NT2/D1 (cell line): ENCODE measurements at regions not wholly inside any gene's neighbourhood (a gene's known extent, or its start where the extent isn't known, plus 50 kb on each side); places are given as distances from the start of the nearest gene placed in this dataset.

Source experiments
- DNase-seq: peaks from one replicate; pipeline ENCODE4 v3.0.0-alpha.2; 2011; ENCODE audit warnings: low read depth, low spot score
- H3K27me3 ChIP-seq: 2 replicates; pipeline ENCODE4 v1.6.0; 2011; ENCODE audit warnings: mild to moderate bottlenecking; ENCODE audit not compliant: insufficient read length, insufficient read depth
- H3K36me3 ChIP-seq: 2 replicates; pipeline ENCODE4 v1.6.1; 2011; ENCODE audit warnings: mild to moderate bottlenecking, low read length, mixed read lengths; ENCODE audit not compliant: insufficient read depth, insufficient read length
- H3K4me1 ChIP-seq: 2 replicates; pipeline ENCODE4 v1.5.1; 2011; ENCODE audit not compliant: insufficient read depth, insufficient read length
- H3K4me3 ChIP-seq: 2 replicates; pipeline ENCODE4 v1.5.1; 2011; ENCODE audit warnings: low read depth; ENCODE audit not compliant: insufficient read length
- H3K9ac ChIP-seq: 2 replicates; pipeline ENCODE4 v1.6.0; 2011; ENCODE audit warnings: low read depth; ENCODE audit not compliant: insufficient read length
- H3K9me3 ChIP-seq: 2 replicates; pipeline ENCODE4 v1.5.1; 2011; ENCODE audit warnings: mild to moderate bottlenecking, low read length; ENCODE audit not compliant: insufficient read depth
- SUZ12 ChIP-seq: IDR thresholded peaks from 2 replicates; pipeline ENCODE4 v1.6.1; 2011; ENCODE audit not compliant: insufficient read length, insufficient read depth; ENCODE audit errors: extremely low read depth
- YY1 ChIP-seq: IDR thresholded peaks from 2 replicates; pipeline ENCODE4 v1.6.1; 2011; ENCODE audit not compliant: insufficient read length, insufficient read depth
- ZNF274 ChIP-seq: IDR thresholded peaks from 2 replicates; pipeline ENCODE4 v1.6.1; 2011; ENCODE audit warnings: mild to moderate bottlenecking, low read depth, low read length

- peaks cover 5% of the 10 kb centered on the region for H3K4me1 ChIP-seq
- no peak overlapping the region for H3K9ac ChIP-seq
- H3K4me3 ChIP-seq, result no peak overlapping the region
- H3K36me3 ChIP-seq, result peaks cover 2% of the 10 kb centered on the region
- 0 out of 2 replicates have a peak, but pooled peaks cover 6% of the 10 kb centered on the region for H3K9me3 ChIP-seq
- no peaks in the 10 kb centered on the region for H3K27me3 ChIP-seq
- TF ChIP-seq SUZ12, result no peak
- no peak for TF ChIP-seq ZNF274
- TF ChIP-seq YY1, result no peak
- no peak for DNase-seq
These were observed 178.6 kb downstream of the AACS start for GRCh38 chr12:125243811-125244210.

GRCh38 chr12:125244338-125244737, 179.1 kb downstream of the AACS start:
- no peak for TF ChIP-seq SUZ12
- no peak for TF ChIP-seq ZNF274
- TF ChIP-seq YY1, result no peak
- H3K9ac ChIP-seq, result no peak overlapping the region
- H3K4me3 ChIP-seq, result no peak overlapping the region
- peaks cover 2% of the 10 kb centered on the region for H3K36me3 ChIP-seq
- 0 out of 2 replicates have a peak, but pooled peaks cover 6% of the 10 kb centered on the region for H3K9me3 ChIP-seq
- H3K4me1 ChIP-seq, result peaks cover 5% of the 10 kb centered on the region
- H3K27me3 ChIP-seq, result no peaks in the 10 kb centered on the region
- DNase-seq, result no peak

GRCh38 chr12:125245581-125246557, 180.6 kb downstream of the AACS start:
- 0 out of 2 replicates have a peak, but pooled peaks cover 6% of the 10 kb centered on the region for H3K9me3 ChIP-seq
- H3K27me3 ChIP-seq, result no peaks in the 10 kb centered on the region
- H3K4me1 ChIP-seq, result peaks cover 5% of the 10 kb centered on the region
- TF ChIP-seq SUZ12 (no peak), ZNF274 (no peak), YY1 (no peak)
- no peak overlapping the region for H3K4me3 ChIP-seq
- H3K36me3 ChIP-seq, result peaks cover 2% of the 10 kb centered on the region
- no peak overlapping the region for H3K9ac ChIP-seq
- DNase-seq, result no peak

GRCh38 chr12:125247477-125247876, 182.2 kb downstream of the AACS start:
- DNase-seq, result no peak
- H3K9me3 ChIP-seq, result 0 out of 2 replicates have a peak, but pooled peaks cover 6% of the 10 kb centered on the region
- no peak overlapping the region for H3K4me3 ChIP-seq
- H3K27me3 ChIP-seq, result no peaks in the 10 kb centered on the region
- H3K9ac ChIP-seq, result no peak overlapping the region
- peaks cover 5% of the 10 kb centered on the region for H3K4me1 ChIP-seq
- TF ChIP-seq ZNF274, result no peak
- no peak for TF ChIP-seq SUZ12
- TF ChIP-seq YY1, result no peak
- no peaks in the 10 kb centered on the region for H3K36me3 ChIP-seq

- Histone ChIP-seq H3K4me1 (peaks cover 5% of the 10 kb centered on the region), H3K9ac (no peak overlapping the region), H3K27me3 (no peaks in the 10 kb centered on the region), H3K36me3 (no peaks in the 10 kb centered on the region), H3K9me3 (0 out of 2 replicates have a peak, but pooled peaks cover 6% of the 10 kb centered on the region), H3K4me3 (no peak overlapping the region)
- DNase-seq, result no peak
- TF ChIP-seq SUZ12 (no peak), YY1 (no peak), ZNF274 (no peak)
These were observed 184.0 kb downstream of the AACS start for GRCh38 chr12:125249066-125249824.

GRCh38 chr12:125249932-125250331, 184.7 kb downstream of the AACS start:
- Histone ChIP-seq H3K4me3 (no peak overlapping the region), H3K9me3 (0 out of 2 replicates have a peak, but pooled peaks cover 6% of the 10 kb centered on the region), H3K9ac (no peak overlapping the region), H3K36me3 (no peaks in the 10 kb centered on the region), H3K27me3 (no peaks in the 10 kb centered on the region), H3K4me1 (peaks cover 5% of the 10 kb centered on the region)
- no peak for TF ChIP-seq SUZ12
- TF ChIP-seq ZNF274, result no peak
- no peak for TF ChIP-seq YY1
- no peak for DNase-seq

- Histone ChIP-seq H3K27me3 (no peaks in the 10 kb centered on the region), H3K4me1 (no peaks in the 10 kb centered on the region), H3K9ac (no peak overlapping the region), H3K9me3 (peaks cover 12% of the 10 kb centered on the region), H3K4me3 (no peak overlapping the region), H3K36me3 (no peaks in the 10 kb centered on the region)
- TF ChIP-seq SUZ12, result no peak
- no peak for TF ChIP-seq ZNF274
- no peak for TF ChIP-seq YY1
- DNase-seq, result no peak
These were observed 189.0 kb downstream of the AACS start for GRCh38 chr12:125254236-125254635.
